Smooth muscle cell (in vitro differentiated cells): ENCODE measurements at regions not wholly inside any gene's neighbourhood (a gene's known extent, or its start where the extent isn't known, plus 50 kb on each side); places are given as distances from the start of the nearest gene placed in this dataset.

Experiments
- DNase-seq: peaks from one replicate; lab custom pipeline; 2025; ENCODE audit not compliant: unreplicated experiment; lab: John Stamatoyannopoulos, UW
- H2AFZ ChIP-seq: fragments of 200-600 bp; sonication (generic); 2 replicates; pipeline ENCODE4 v1.6.0; 2016; ENCODE audit warnings: antibody characterized with exemption, low read depth, mild to moderate bottlenecking
- H3F3A ChIP-seq: fragments of 200-600 bp; sonication (generic); 2 replicates; pipeline ENCODE4 v1.6.0; 2017; ENCODE audit warnings: antibody characterized with exemption, low read depth
- H3K27ac ChIP-seq: fragments of 200-600 bp; sonication (generic); 2 replicates; pipeline ENCODE4 v1.5.1; 2016; ENCODE audit warnings: low read depth, mild to moderate bottlenecking
- H3K27me3 ChIP-seq: fragments of 200-600 bp; sonication (generic); 2 replicates; pipeline ENCODE4 v1.6.1; 2016; ENCODE audit warnings: low read depth, mild to moderate bottlenecking
- H3K36me3 ChIP-seq: fragments of 200-600 bp; sonication (generic); 2 replicates; pipeline ENCODE4 v1.5.1; 2016; ENCODE audit warnings: low read depth
- H3K4me1 ChIP-seq: fragments of 200-600 bp; sonication (generic); 2 replicates; pipeline ENCODE4 v1.5.1; 2016; ENCODE audit warnings: low read depth
- H3K4me2 ChIP-seq: fragments of 200-600 bp; sonication (generic); 2 replicates; pipeline ENCODE4 v1.6.0; 2016; ENCODE audit warnings: mild to moderate bottlenecking
- H3K4me3 ChIP-seq: fragments of 200-600 bp; sonication (generic); 2 replicates; pipeline ENCODE4 v1.5.1; 2016; ENCODE audit warnings: mild to moderate bottlenecking
- H3K79me2 ChIP-seq: fragments of 200-600 bp; sonication (generic); 2 replicates; pipeline ENCODE4 v1.6.0; 2016; ENCODE audit warnings: low read depth, mild to moderate bottlenecking
- H3K9ac ChIP-seq: fragments of 200-600 bp; sonication (generic); 2 replicates; pipeline ENCODE4 v1.6.0; 2016; ENCODE audit warnings: low read depth
- H3K9me3 ChIP-seq: fragments of 200-600 bp; sonication (generic); replicated peaks from 2 replicates; pipeline ENCODE4 v1.5.1; 2016; ENCODE audit warnings: low read depth
- H4K20me1 ChIP-seq: fragments of 200-600 bp; sonication (generic); 2 replicates; pipeline ENCODE4 v1.6.0; 2016; ENCODE audit warnings: low read depth
- WGBS: methylation state at CpG from one replicate; pipeline ENCODE4 v1.1.7; 2016; ENCODE audit warnings: low lambda C conversion rate; 5-methylcytosine and 5-hydroxymethylcytosine counted together
- TF ChIP-seq, protein P1 (sequence below): fragments of 200-600 bp; sonication (generic); IDR thresholded peaks from 2 replicates; pipeline ENCODE4 v1.5.1; 2017; ENCODE audit warnings: borderline replicate concordance, mild to moderate bottlenecking, antibody characterized with exemption; ENCODE audit not compliant: insufficient read depth, poor library complexity, severe bottlenecking

- Histone ChIP-seq H3K9ac (no peak overlapping the region), H3K9me3 (no peaks in the 10 kb centered on the region), H3K27ac (no peak overlapping the region), H4K20me1 (no peaks in the 10 kb centered on the region), H3K4me2 (no peak overlapping the region), H3K27me3 (peaks cover 19% of the 10 kb centered on the region), H3K4me1 (no peaks in the 10 kb centered on the region), H3K79me2 (no peaks in the 10 kb centered on the region), H3F3A (no peaks in the 10 kb centered on the region), H3K36me3 (no peaks in the 10 kb centered on the region), H3K4me3 (no peak overlapping the region), H2AFZ (no peak overlapping the region)
- DNase-seq: peak; percentile 25
- TF ChIP-seq, protein P1, sequence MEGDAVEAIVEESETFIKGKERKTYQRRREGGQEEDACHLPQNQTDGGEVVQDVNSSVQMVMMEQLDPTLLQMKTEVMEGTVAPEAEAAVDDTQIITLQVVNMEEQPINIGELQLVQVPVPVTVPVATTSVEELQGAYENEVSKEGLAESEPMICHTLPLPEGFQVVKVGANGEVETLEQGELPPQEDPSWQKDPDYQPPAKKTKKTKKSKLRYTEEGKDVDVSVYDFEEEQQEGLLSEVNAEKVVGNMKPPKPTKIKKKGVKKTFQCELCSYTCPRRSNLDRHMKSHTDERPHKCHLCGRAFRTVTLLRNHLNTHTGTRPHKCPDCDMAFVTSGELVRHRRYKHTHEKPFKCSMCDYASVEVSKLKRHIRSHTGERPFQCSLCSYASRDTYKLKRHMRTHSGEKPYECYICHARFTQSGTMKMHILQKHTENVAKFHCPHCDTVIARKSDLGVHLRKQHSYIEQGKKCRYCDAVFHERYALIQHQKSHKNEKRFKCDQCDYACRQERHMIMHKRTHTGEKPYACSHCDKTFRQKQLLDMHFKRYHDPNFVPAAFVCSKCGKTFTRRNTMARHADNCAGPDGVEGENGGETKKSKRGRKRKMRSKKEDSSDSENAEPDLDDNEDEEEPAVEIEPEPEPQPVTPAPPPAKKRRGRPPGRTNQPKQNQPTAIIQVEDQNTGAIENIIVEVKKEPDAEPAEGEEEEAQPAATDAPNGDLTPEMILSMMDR: peak; percentile 94
- WGBS: 41% methylated on average over 18 of the region's 21 CpGs
These were observed 482.4 kb downstream of the NPHP4 start for GRCh38 chr1:5509664-5510452.

GRCh38 chr1:5508669-5509330 lies 483.4 kb downstream of the NPHP4 start:
- WGBS: 79% methylated on average over 14 of the region's 14 CpGs
- no peaks in the 10 kb centered on the region for H3K36me3 ChIP-seq

GRCh38 chr1:5507340-5507739 lies 484.9 kb downstream of the NPHP4 start:
- no peak for DNase-seq
- WGBS: 90% methylated on average over 15 of the region's 15 CpGs
- TF ChIP-seq, protein P1: no peak

More at GRCh38 chr1:5508669-5509330, 483.4 kb downstream of the NPHP4 start:
- DNase-seq: no peak
- Histone ChIP-seq H3K4me1 (no peaks in the 10 kb centered on the region), H3K4me3 (no peak overlapping the region), H3K27ac (no peak overlapping the region), H3K27me3 (peaks cover 19% of the 10 kb centered on the region), H4K20me1 (no peaks in the 10 kb centered on the region), H3F3A (no peaks in the 10 kb centered on the region), H2AFZ (no peak overlapping the region), H3K9me3 (no peaks in the 10 kb centered on the region), H3K79me2 (no peaks in the 10 kb centered on the region), H3K4me2 (no peak overlapping the region), H3K9ac (no peak overlapping the region)
- TF ChIP-seq, protein P1: no peak

More at GRCh38 chr1:5507340-5507739, 484.9 kb downstream of the NPHP4 start:
- peaks cover 16% of the 10 kb centered on the region for H3K27me3 ChIP-seq
- H2AFZ ChIP-seq: no peak overlapping the region
- no peaks in the 10 kb centered on the region for H3K9me3 ChIP-seq
- no peak overlapping the region for H3K9ac ChIP-seq
- no peaks in the 10 kb centered on the region for H4K20me1 ChIP-seq
- no peak overlapping the region for H3K4me3 ChIP-seq
- no peak overlapping the region for H3K27ac ChIP-seq
- no peaks in the 10 kb centered on the region for H3F3A ChIP-seq
- H3K36me3 ChIP-seq: no peaks in the 10 kb centered on the region
- H3K4me1 ChIP-seq: no peaks in the 10 kb centered on the region
- no peak overlapping the region for H3K4me2 ChIP-seq
- no peaks in the 10 kb centered on the region for H3K79me2 ChIP-seq
